Left hindlimb (tissue), 1 donor: ENCODE measurements at regions not wholly inside any gene's neighbourhood (a gene's known extent, or its start where the extent isn't known, plus 50 kb on each side); places are given as distances from the start of the nearest gene placed in this dataset.
"Not testable (repeated sequence)": the region's sequence is repeated elsewhere in the genome, so short reads cannot be mapped to it uniquely, and the experiment has no call there.

Source experiments
- DNase-seq: peaks from one replicate; pipeline ENCODE4 v3.0.0-alpha.2; 2018

GRCh38 chr3:106945435-106945834 is 431.8 kb upstream of the CCDC54 start:
- DNase-seq: no peak

DNA sequence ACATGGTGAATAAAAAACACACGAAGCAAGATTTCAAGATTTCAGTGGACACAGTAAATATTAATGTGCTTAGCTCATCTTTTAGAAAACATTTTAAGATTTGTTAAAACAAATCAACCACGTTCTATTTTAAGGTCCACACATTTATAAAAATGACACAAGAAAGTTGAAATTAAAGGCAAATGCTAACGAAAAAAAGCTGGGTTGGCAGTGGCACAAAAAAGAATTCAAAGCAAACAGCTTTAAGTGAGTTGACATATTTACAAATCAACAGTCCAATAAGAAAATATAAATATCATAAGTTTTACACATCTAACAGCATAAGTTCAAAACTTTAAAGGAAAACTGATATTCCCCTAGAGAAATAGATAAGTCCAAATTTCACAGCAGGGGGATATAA is 430.4 kb upstream of the CCDC54 start:
- DNase-seq: no peak

- DNase-seq: no peak
Measured at GRCh38 chr3:106957029-106957428, 420.2 kb upstream of the CCDC54 start.

DNA sequence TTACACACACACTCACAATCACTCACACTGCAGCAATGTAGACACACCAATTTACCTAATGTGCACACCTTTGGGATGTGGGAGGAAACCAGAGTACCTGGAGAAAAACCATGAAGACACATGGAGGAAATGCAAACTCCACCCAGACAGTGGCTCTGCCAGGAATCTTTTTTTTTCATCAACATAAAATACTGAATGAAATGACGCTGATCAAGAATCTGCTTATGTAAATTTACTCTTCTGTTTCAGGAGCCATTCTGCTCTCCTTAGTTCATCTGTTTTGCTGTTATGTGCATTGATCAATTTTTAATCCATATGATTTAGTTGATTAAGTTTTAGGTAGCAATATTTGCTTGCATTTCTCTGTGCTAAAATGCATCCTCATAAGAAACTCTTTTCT is 414.2 kb upstream of the CCDC54 start:
- DNase-seq: no peak

DNA sequence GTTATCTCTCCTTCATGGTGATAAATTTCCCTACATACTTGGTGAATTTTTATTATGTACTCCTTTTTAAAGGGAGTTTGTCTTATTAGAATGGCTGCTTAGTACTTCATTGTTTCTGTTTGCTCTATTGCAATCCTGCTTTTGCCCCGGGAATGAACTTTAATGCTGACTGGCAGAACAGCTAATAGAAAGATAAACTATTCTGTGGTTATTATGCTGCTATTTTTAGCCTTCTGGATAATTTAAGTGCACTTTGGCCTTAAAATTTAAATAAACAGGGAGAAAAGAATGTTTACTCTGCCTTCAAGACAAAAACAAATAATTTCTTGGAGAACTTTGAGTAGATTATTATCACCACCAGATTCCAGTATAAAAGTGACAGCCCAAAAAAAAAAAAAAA is 413.8 kb upstream of the CCDC54 start:
- no peak for DNase-seq

GRCh38 chr3:106965307-106965706 is 411.9 kb upstream of the CCDC54 start:
- DNase-seq: no peak

- DNase-seq: no peak
Measured at GRCh38 chr3:106969596-106969995, 407.6 kb upstream of the CCDC54 start.

DNA sequence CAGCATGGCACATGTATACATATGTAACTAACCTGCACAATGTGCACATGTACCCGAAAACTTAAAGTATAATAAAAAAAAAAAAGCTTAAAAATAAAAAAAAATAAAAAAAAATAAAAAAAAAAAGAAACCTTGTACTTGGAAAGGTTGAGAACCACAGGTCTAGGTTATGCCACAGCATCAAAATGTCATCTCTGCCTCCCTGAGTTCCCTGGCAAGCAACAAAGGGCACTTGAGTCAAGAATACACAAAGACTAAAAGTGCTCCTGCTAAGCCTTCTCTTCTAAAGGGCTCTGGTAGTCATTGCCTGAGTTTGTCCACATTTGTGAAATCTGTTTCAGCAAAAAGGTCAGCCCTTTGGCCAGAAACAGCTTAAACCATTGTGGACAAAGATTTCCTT is 395.8 kb upstream of the CCDC54 start:
- no peak for DNase-seq

GRCh38 chr3:106985721-106986120 is 391.5 kb upstream of the CCDC54 start:
- DNase-seq: no peak

- DNase-seq: not testable (repeated sequence)
Measured at GRCh38 chr3:106998841-106999682, 378.2 kb upstream of the CCDC54 start.

GRCh38 chr3:107001635-107002034 is 375.6 kb upstream of the CCDC54 start:
- no peak for DNase-seq

GRCh38 chr3:107005352-107005751 is 371.9 kb upstream of the CCDC54 start:
- not testable (repeated sequence) for DNase-seq

GRCh38 chr3:107008213-107008612 is 369.0 kb upstream of the CCDC54 start:
- no peak for DNase-seq

- no peak for DNase-seq
Measured at GRCh38 chr3:107013641-107014040, 363.6 kb upstream of the CCDC54 start.

- DNase-seq: no peak
Measured at GRCh38 chr3:107024551-107025026, 352.6 kb upstream of the CCDC54 start.

- no peak for DNase-seq
Measured at GRCh38 chr3:107025961-107026360, 351.3 kb upstream of the CCDC54 start.

DNA sequence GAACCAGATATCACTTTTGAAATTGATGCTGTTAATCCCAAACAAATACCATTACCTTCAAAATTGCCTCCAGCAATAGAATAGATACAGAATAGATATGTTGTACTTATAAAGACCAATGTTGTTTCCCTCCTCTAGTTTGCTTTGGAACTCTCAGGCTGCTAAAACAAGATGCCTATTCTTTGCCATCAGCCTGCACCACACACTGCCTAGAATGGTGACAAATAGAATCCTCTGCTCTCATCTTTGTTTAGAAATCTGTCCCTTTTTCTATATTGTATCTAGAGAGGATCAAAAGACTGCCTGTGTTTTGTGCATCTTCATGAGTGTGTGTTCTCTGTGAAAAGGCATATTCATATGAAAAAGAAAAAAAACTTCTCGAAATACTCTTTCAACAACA is 349.2 kb upstream of the CCDC54 start:
- no peak for DNase-seq

- no peak for DNase-seq
Measured at GRCh38 chr3:107028626-107029025, 348.6 kb upstream of the CCDC54 start.

- no peak for DNase-seq
Measured at GRCh38 chr3:107032111-107032510, 345.1 kb upstream of the CCDC54 start.

GRCh38 chr3:107034142-107034541 is 343.1 kb upstream of the CCDC54 start:
- no peak for DNase-seq

GRCh38 chr3:107035176-107035575 is 342.1 kb upstream of the CCDC54 start:
- DNase-seq: no peak

GRCh38 chr3:107044677-107045076 is 332.6 kb upstream of the CCDC54 start:
- DNase-seq: no peak

DNA sequence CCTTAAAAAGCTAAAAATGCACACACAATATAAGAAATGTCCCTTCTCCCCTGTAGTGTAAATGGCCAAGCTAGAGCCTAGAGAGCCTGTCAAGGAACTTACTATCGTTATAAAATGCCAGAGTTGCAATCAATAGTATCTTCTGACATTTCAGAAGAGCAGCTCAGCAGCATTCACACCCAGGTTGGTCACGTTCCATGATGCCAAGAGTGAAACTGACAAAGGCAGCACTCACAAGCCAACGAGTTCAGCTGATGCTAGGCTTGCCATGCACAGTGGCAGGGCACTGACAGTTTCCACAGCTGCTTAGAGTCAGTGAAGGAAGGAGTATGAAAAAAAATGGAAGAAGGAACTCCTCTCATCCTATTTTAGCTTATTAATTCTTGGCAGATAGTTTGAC is 331.4 kb upstream of the CCDC54 start:
- no peak for DNase-seq

DNA sequence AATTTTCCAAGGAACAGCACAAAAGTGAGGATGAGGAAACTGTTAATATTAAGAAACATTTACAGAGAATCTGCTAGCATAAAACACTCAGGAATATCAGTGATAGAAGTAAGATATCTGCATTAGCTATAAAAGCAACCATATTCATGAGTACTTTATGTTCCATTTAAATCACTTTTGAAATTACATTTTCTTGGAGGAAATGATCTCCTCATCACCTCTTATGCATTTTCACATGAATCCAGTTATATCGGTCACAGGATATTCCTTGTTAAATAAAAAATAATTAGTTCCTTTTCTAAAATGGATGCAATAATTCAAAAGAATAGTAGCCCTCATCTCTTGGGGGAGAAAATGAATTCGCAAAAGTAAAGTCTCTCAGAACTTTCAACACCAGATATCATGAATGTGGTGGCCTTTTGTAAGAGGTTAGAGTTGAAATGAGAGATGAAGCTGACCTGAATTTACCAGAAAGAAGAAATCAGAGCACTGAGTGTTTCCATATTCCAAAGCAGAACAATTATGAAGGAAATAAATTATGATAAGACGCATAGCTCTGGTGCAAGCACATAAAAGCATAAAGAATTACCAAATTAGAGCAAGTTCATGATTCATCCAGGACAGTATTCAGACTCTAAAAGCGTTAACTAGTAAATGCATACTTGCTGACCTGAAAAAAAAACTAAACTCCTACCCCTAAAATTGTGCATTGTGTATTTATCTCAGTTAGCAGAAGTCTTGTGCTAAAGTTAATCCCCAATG is 321.9 kb upstream of the CCDC54 start:
- DNase-seq: no peak
